ENCODE measurements at regions not wholly inside any gene's neighbourhood (a gene's known extent, or its start where the extent isn't known, plus 50 kb on each side); places are given as distances from the start of the nearest gene placed in this dataset.

GRCh38 chr5:5652181-5652580 is 229.7 kb downstream of the ICE1 start:
- no peak overlapping the region for H3K27ac ChIP-seq
- intact Hi-C loops (cut with DNase I; ENCODE audit: low total_unique reads) = no loop called here
- H3K36me3 ChIP-seq = no peaks in the 10 kb centered on the region
- TF ChIP-seq CTCF (IDR thresholded peaks at IDR 0.05) (no peak), POLR2AphosphoS5 (IDR thresholded peaks at IDR 0.05) (no peak), POLR2A (IDR thresholded peaks at IDR 0.05) (no peak)
- DNase-seq (ENCODE audit: low spot score in 2 of 2) = no peak
- no peak overlapping the region for H3K4me3 ChIP-seq
- H3K4me1 ChIP-seq = no peaks in the 10 kb centered on the region
- no peaks in the 10 kb centered on the region for H3K9me3 ChIP-seq
- no peaks in the 10 kb centered on the region for H3K27me3 ChIP-seq

- Histone ChIP-seq H3K27ac (no peak overlapping the region), H3K36me3 (no peaks in the 10 kb centered on the region), H3K9me3 (no peaks in the 10 kb centered on the region), H3K4me1 (no peaks in the 10 kb centered on the region), H3K27me3 (no peaks in the 10 kb centered on the region), H3K4me3 (no peak overlapping the region)
- TF ChIP-seq POLR2AphosphoS5 (IDR thresholded peaks at IDR 0.05) (no peak), CTCF (IDR thresholded peaks at IDR 0.05) (no peak), POLR2A (IDR thresholded peaks at IDR 0.05) (no peak)
- intact Hi-C loops (cut with DNase I; ENCODE audit: low total_unique reads) = no loop called here
- no peak for DNase-seq (ENCODE audit: low spot score in 2 of 2)
These were observed 228.5 kb downstream of the ICE1 start for GRCh38 chr5:5650949-5651348.

DNA sequence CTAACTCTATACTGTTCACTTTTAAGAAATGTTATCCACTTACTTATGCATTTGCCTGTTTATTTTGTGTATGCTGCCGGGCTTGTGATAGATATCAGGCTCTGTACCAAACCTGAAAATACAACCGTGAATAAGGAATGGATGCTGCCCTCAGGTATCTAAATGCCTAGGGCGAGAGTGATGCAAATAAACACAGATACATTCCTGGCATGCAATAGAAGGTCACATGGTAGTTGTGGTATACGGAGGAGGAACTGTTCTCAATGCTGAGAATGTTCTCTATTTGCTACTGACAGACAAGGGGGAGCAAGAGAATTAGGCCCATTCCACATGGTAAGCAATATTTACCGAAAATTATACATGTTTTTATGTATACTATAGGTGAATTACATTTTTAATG is 227.8 kb downstream of the ICE1 start:
- TF ChIP-seq POLR2A (IDR thresholded peaks at IDR 0.05) (no peak), POLR2AphosphoS5 (IDR thresholded peaks at IDR 0.05) (no peak), CTCF (IDR thresholded peaks at IDR 0.05) (no peak)
- H3K4me1 ChIP-seq = no peaks in the 10 kb centered on the region
- no peaks in the 10 kb centered on the region for H3K9me3 ChIP-seq
- no peaks in the 10 kb centered on the region for H3K36me3 ChIP-seq
- intact Hi-C loops (cut with DNase I; ENCODE audit: low total_unique reads) = no loop called here
- no peaks in the 10 kb centered on the region for H3K27me3 ChIP-seq
- no peak for DNase-seq (ENCODE audit: low spot score in 2 of 2)
- H3K27ac ChIP-seq = no peak overlapping the region
- H3K4me3 ChIP-seq = no peak overlapping the region

- intact Hi-C loops (cut with DNase I; ENCODE audit: low total_unique reads) = no loop called here
- no peaks in the 10 kb centered on the region for H3K27me3 ChIP-seq
- TF ChIP-seq POLR2A (IDR thresholded peaks at IDR 0.05) = no peak
- no peak for TF ChIP-seq CTCF (IDR thresholded peaks at IDR 0.05)
- TF ChIP-seq POLR2AphosphoS5 (IDR thresholded peaks at IDR 0.05) = no peak
These were observed 227.2 kb downstream of the ICE1 start for GRCh38 chr5:5649641-5650040.

GRCh38 chr5:5648694-5649093 is 226.2 kb downstream of the ICE1 start:
- DNase-seq (ENCODE audit: low spot score in 2 of 2) = no peak
- Histone ChIP-seq H3K4me1 (no peaks in the 10 kb centered on the region), H3K27ac (no peak overlapping the region), H3K4me3 (no peak overlapping the region), H3K36me3 (no peaks in the 10 kb centered on the region), H3K9me3 (no peaks in the 10 kb centered on the region), H3K27me3 (no peaks in the 10 kb centered on the region)
- intact Hi-C loops (cut with DNase I; ENCODE audit: low total_unique reads) = no loop called here
- no peak for TF ChIP-seq CTCF (IDR thresholded peaks at IDR 0.05)
- no peak for TF ChIP-seq POLR2A (IDR thresholded peaks at IDR 0.05)
- no peak for TF ChIP-seq POLR2AphosphoS5 (IDR thresholded peaks at IDR 0.05)

More at GRCh38 chr5:5649641-5650040, 227.2 kb downstream of the ICE1 start:
- Histone ChIP-seq H3K27ac (no peak overlapping the region), H3K36me3 (no peaks in the 10 kb centered on the region), H3K4me3 (no peak overlapping the region), H3K4me1 (no peaks in the 10 kb centered on the region), H3K9me3 (no peaks in the 10 kb centered on the region)
- no peak for DNase-seq (ENCODE audit: low spot score in 2 of 2)

Data from breast epithelium (tissue), 4 donors.